Fibroblast of villous mesenchyme (primary cell): ENCODE measurements at regions not wholly inside any gene's neighbourhood (a gene's known extent, or its start where the extent isn't known, plus 50 kb on each side); places are given as distances from the start of the nearest gene placed in this dataset.

Experiments
- DNase-seq: peaks from one replicate; pipeline ENCODE4 v3.0.0-alpha.2; 2010; ENCODE audit warnings: low read depth
- H3K4me3 ChIP-seq: 2 replicates; pipeline ENCODE4 v1.5.1; 2011; ENCODE audit warnings: low read depth, mild to moderate bottlenecking, low read length
- CTCF ChIP-seq: IDR thresholded peaks from 2 replicates; pipeline ENCODE4 v1.5.1; 2012; ENCODE audit warnings: low read depth, mild to moderate bottlenecking, low read length; ENCODE audit not compliant: insufficient read depth

GRCh38 chr1:20425622-20426021, 60.4 kb downstream of the CAMK2N1 start:
- no peak for DNase-seq
- no peak overlapping the region for H3K4me3 ChIP-seq
- TF ChIP-seq CTCF = no peak

GRCh38 chr1:20423169-20423795, 62.7 kb downstream of the CAMK2N1 start:
- H3K4me3 ChIP-seq = no peak overlapping the region
- DNase-seq = no peak
- TF ChIP-seq CTCF = no peak

DNA sequence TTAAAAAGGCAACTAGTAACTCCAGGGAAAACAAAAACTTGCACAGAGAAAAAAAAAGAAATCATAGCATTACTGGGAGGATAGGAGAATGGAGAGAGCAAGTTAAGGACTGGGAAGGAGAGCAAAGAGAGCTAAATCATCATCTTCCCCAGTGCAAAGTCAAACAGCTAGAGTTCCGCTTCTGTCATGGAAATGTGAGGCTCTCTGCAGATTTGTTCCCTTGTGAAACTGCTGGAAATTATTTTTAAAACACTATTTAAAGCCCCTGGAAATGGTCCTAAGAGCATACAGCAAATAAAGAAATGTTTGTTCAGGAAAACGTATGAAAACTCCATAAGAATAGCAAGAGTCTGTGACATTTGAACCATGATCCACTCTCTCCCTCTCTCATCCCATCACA, 64.6 kb downstream of the CAMK2N1 start:
- no peak for TF ChIP-seq CTCF
- no peak for DNase-seq
- H3K4me3 ChIP-seq = no peak overlapping the region

DNA sequence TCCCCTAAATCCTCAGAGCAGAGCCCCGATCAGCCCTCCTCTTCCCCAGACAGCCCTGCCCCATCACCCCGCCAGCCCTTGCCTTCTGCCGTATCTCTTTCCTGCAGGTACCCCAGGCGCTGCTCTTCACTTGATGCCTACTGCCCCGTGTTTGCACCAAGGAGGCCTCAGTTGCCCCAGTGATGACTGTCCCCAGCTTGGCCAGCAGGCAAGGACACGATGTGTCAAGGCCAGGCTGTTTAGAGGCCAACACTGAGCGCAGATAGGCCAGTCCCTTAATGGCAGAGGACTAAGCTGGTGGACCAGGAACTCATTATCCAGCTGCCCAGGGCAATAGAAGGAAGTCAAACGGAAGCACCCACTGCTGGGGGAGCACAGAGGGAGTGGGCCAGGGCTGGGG, 68.4 kb downstream of the CAMK2N1 start:
- TF ChIP-seq CTCF = no peak

DNA sequence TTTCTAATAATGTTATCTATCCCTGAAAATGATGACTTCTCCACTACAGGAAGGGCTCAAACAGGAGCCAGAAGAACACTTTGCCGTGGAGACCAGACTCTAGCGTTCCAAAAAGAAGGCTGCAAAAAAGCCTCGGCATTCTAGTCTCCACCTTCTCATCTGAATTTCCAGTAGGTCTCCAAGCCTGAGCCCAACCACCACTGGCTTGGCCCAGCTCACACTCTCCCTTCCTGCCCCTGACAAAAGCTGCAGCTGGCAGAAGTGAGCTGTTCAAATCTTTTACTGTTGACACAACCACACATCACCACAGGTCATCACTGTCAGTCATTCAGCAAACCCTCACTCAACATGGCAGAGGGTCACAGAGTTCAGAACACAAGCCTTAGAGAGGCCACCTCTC, 69.3 kb downstream of the CAMK2N1 start:
- no peak for DNase-seq
- H3K4me3 ChIP-seq = no peak overlapping the region
- no peak for TF ChIP-seq CTCF

More for the DNA sequence above, 68.4 kb downstream of the CAMK2N1 start:
- DNase-seq = no peak
- H3K4me3 ChIP-seq = no peak overlapping the region

- no peak overlapping the region for H3K4me3 ChIP-seq
- no peak for DNase-seq
- no peak for TF ChIP-seq CTCF
Observed at GRCh38 chr1:20413776-20414140, 72.3 kb downstream of the CAMK2N1 start.

DNA sequence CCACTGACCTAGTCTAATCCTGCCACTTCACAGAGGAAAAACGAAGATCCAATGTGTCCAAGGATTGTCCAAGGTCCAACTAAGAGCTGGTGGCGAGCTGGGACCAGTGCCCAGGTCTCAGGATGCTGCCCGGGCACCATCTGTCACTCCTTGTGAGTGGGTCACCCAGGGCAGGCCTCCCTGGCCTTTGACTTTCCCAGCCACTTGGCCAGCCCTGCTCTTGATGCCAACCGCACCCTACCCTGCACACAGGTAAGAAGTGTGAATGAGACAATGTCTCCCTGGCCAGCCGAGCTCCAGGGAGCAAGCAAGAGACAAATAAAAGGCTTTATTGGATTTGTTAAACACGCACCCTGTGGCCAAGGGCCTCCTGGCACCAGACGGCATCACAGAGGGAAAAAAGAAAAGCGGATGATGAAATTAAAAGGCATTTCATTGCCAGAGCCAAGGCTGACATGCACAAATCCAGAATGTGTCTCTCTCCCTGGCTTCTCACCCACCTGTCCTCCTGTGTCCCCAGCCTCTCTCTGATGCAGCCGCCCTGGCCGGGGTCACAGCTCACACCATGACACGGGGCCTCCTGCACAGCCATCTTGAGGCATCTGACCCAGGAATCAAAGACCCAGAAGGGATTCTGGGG, 72.8 kb downstream of the CAMK2N1 start:
- H3K4me3 ChIP-seq = no peak overlapping the region
- no peak for DNase-seq
- TF ChIP-seq CTCF = no peak
